ENCODE measurements at regions not wholly inside any gene's neighbourhood (a gene's known extent, or its start where the extent isn't known, plus 50 kb on each side); places are given as distances from the start of the nearest gene placed in this dataset.

DNA sequence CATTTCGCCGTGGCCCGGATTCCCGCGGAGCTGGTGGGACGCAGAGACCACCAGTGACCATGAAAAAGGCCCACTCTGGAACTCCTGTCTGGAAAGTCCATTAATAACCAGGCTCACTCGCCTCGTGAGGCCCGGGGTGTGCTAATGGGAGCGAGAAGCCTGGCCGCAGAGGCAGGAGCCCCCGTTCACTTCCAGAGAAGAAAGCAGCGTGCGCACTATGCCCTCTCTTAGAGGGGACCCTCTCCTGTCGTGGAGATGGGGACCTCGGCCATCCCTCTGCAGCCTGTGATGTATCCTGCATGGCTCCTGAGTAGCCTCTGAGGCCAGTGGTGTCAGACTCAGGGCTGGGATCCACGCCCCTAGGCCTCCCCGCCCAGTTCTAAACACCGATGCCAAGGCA is 134.1 kb upstream of the VRK1 start:
- no peak overlapping the region for H4K91ac ChIP-seq (ENCODE audit: insufficient read length, low read depth, low read length)
- no peak overlapping the region for H3T11ph ChIP-seq (ENCODE audit: low read length)
- H4K20me1 ChIP-seq (ENCODE audit: control insufficient read depth, insufficient read depth, insufficient read length) = no peaks in the 10 kb centered on the region
- H3K36me3 Mint-ChIP-seq (ENCODE audit: insufficient read depth in 1 of 3, low read depth in 3 of 3) = peaks cover 0 to 2% (median 0%) of the 10 kb centered on the region in 3 experiments; a peak in 3 of 7 replicates
- no peak overlapping the region for H3K23ac ChIP-seq (ENCODE audit: insufficient read length, low read depth, low read length)
- H2AK5ac ChIP-seq (ENCODE audit: insufficient read length, low read length) = no peak overlapping the region
- no peaks in the 10 kb centered on the region for H3K27me3 ChIP-seq (ENCODE audit: insufficient read depth, low read length)
- no peak overlapping the region for H3K9ac ChIP-seq (ENCODE audit: extremely low read depth, insufficient read length, low read length)
- no peak overlapping the region for H2BK120ac ChIP-seq (ENCODE audit: low read depth, low read length, poor library complexity, severe bottlenecking)
- H2BK5ac ChIP-seq (ENCODE audit: insufficient read length, low read length) = no peak overlapping the region
- TF ChIP-seq, protein P1, sequence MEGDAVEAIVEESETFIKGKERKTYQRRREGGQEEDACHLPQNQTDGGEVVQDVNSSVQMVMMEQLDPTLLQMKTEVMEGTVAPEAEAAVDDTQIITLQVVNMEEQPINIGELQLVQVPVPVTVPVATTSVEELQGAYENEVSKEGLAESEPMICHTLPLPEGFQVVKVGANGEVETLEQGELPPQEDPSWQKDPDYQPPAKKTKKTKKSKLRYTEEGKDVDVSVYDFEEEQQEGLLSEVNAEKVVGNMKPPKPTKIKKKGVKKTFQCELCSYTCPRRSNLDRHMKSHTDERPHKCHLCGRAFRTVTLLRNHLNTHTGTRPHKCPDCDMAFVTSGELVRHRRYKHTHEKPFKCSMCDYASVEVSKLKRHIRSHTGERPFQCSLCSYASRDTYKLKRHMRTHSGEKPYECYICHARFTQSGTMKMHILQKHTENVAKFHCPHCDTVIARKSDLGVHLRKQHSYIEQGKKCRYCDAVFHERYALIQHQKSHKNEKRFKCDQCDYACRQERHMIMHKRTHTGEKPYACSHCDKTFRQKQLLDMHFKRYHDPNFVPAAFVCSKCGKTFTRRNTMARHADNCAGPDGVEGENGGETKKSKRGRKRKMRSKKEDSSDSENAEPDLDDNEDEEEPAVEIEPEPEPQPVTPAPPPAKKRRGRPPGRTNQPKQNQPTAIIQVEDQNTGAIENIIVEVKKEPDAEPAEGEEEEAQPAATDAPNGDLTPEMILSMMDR (conservative IDR thresholded peaks at IDR 0.05) = no peak
- H3K4me2 ChIP-seq (ENCODE audit: insufficient read depth, insufficient read length, low read length) = no peak overlapping the region
- no peak overlapping the region for H3K18ac ChIP-seq (ENCODE audit: insufficient read length, low read depth, low read length)
- H3K23me2 ChIP-seq (ENCODE audit: insufficient read length, low read depth, low read length, poor library complexity, severe bottlenecking) = no peaks in the 10 kb centered on the region
- no peak overlapping the region for H2BK15ac ChIP-seq (ENCODE audit: low read depth, low read length)
- H2BK20ac ChIP-seq (ENCODE audit: low read depth, low read length, poor library complexity, severe bottlenecking) = no peak overlapping the region
- H4K5ac ChIP-seq (ENCODE audit: insufficient read length, low read depth, low read length) = no peak overlapping the region
- H3K79me1 ChIP-seq (ENCODE audit: insufficient read depth, low read depth, low read length, poor library complexity, severe bottlenecking) = no peaks in the 10 kb centered on the region
- H2AFZ ChIP-seq (ENCODE audit: low read length) = no peak overlapping the region
- no peaks in the 10 kb centered on the region for H3K9me3 ChIP-seq (ENCODE audit: control insufficient read depth, low read depth, low read length)
- no peaks in the 10 kb centered on the region for H3K79me2 ChIP-seq (ENCODE audit: insufficient read depth, low read length)
- WGBS (ENCODE audit: extremely low coverage, insufficient read length, low lambda C conversion rate) = no CpG with 5 or more reads among the region's 19 CpGs
- H3K4me3 Mint-ChIP-seq = no peak overlapping the region
- no peaks in the 10 kb centered on the region for H3K4me1 ChIP-seq (ENCODE audit: insufficient read depth, low read length)
- no peak overlapping the region for H3K27ac ChIP-seq (ENCODE audit: insufficient read length, low read depth, low read length)
- H3K4ac ChIP-seq (ENCODE audit: low read depth, low read length) = no peak overlapping the region
- no peak overlapping the region for H3K56ac ChIP-seq (ENCODE audit: insufficient read length, low read depth, low read length)
- peaks cover 5 to 13% of the 10 kb centered on the region in 2 experiments for H3K9me3 Mint-ChIP-seq
- H4K8ac ChIP-seq (replicated peaks; ENCODE audit: insufficient read length, low read depth, low read length) = no peak overlapping the region
- peaks cover 5 to 6% of the 10 kb centered on the region in 2 experiments; a peak in 3 of 4 replicates for H3K4me1 Mint-ChIP-seq
- peak overlapping the region in 1 of 3 experiments; percentile 8; a peak in 1 of 7 replicates for H3K27ac Mint-ChIP-seq
- H2BK12ac ChIP-seq (ENCODE audit: insufficient read length, low read depth, low read length) = no peak overlapping the region
- DNase-seq = no peak
- no peak overlapping the region for H3K14ac ChIP-seq (ENCODE audit: insufficient read depth, low read length)
- H3K27me3 Mint-ChIP-seq (ENCODE audit: low read depth) = peaks cover 39% of the 10 kb centered on the region

Data from H9 (cell line).